ENCODE measurements at regions not wholly inside any gene's neighbourhood (a gene's known extent, or its start where the extent isn't known, plus 50 kb on each side); places are given as distances from the start of the nearest gene placed in this dataset.

GRCh38 chr6:48671505-48671904 lies 560.5 kb upstream of the PTCHD4 start:
- ChIA-PET CTCF (ENCODE audit: low intra/inter-chr PET ratio, low total read pairs) (no interaction called here), POLR2A (no interaction called here)
- TF ChIP-seq SP140L (CRISPR knock-in tag; IDR thresholded peaks at IDR 0.05; ENCODE audit: borderline replicate concordance) = no peak
- TF ChIP-seq ZNF564 (CRISPR knock-in tag; IDR thresholded peaks at IDR 0.05) = no peak
- no peak for TF ChIP-seq TFE3 (CRISPR knock-in tag; IDR thresholded peaks at IDR 0.05)
- TF ChIP-seq TEAD3 (CRISPR knock-in tag; optimal IDR thresholded peaks at IDR 0.05; ENCODE audit: borderline replicate concordance) = no peak
- TF ChIP-seq ZNF292 (CRISPR knock-in tag; IDR thresholded peaks at IDR 0.05; ENCODE audit: borderline replicate concordance, low read depth) = no peak
- no peak for TF ChIP-seq PTBP1 (IDR thresholded peaks at IDR 0.05; ENCODE audit: low read depth, low read length, poor library complexity, severe bottlenecking)
- no peak for TF ChIP-seq GPBP1L1 (CRISPR knock-in tag; IDR thresholded peaks at IDR 0.05)
- no peak for TF ChIP-seq ZSCAN12 (CRISPR knock-in tag; IDR thresholded peaks at IDR 0.05)
- TF ChIP-seq GFI1 (CRISPR knock-in tag; IDR thresholded peaks at IDR 0.05; ENCODE audit: borderline replicate concordance) = no peak
- TF ChIP-seq TBP (CRISPR knock-in tag; IDR thresholded peaks at IDR 0.05) = no peak
- no peak for TF ChIP-seq TOE1 (CRISPR knock-in tag; IDR thresholded peaks at IDR 0.05)
- TF ChIP-seq ZNF691 (CRISPR knock-in tag; IDR thresholded peaks at IDR 0.05; ENCODE audit: borderline replicate concordance, low read depth) = no peak
- TF ChIP-seq KMT2B (CRISPR knock-in tag; IDR thresholded peaks at IDR 0.05) = no peak
- no peak for TF ChIP-seq MTA1 (CRISPR knock-in tag; IDR thresholded peaks at IDR 0.05; ENCODE audit: borderline replicate concordance)
- no peak for TF ChIP-seq ZNF331 (CRISPR knock-in tag; IDR thresholded peaks at IDR 0.05)
- TF ChIP-seq ETV6 (CRISPR knock-in tag; conservative IDR thresholded peaks at IDR 0.05) = no peak
- TF ChIP-seq ZNF644 (CRISPR knock-in tag; IDR thresholded peaks at IDR 0.05; ENCODE audit: low read depth) = no peak
- no peak for TF ChIP-seq ZNF607 (CRISPR knock-in tag; IDR thresholded peaks at IDR 0.05; ENCODE audit: borderline replicate concordance)
- no peaks in the 10 kb centered on the region for H3K4me1 ChIP-seq (ENCODE audit: insufficient read depth, low read length)
- no peaks in the 10 kb centered on the region for H3K79me2 ChIP-seq (ENCODE audit: insufficient read depth, low read length)
- no peaks in the 10 kb centered on the region for H3K9me3 ChIP-seq (ENCODE audit: low read length)
- no peak for ATAC-seq
- no peaks in the 10 kb centered on the region for H3K27me3 ChIP-seq (ENCODE audit: control insufficient read depth in 1 of 2, insufficient read depth in 2 of 2, low read length in 2 of 2)
- no peaks in the 10 kb centered on the region for H3K36me3 ChIP-seq (replicated peaks in 1 of 2; ENCODE audit: control insufficient read depth in 1 of 2, insufficient read depth in 2 of 2, low read length in 2 of 2)
- 0% methylated on average over 1 of the region's 1 CpG for WGBS (ENCODE audit: low lambda C conversion rate)
- H3K4me2 ChIP-seq (ENCODE audit: low read depth, low read length) = no peak overlapping the region
- H4K20me1 ChIP-seq (ENCODE audit: insufficient read depth, low read length) = no peaks in the 10 kb centered on the region
- DNase-seq (ENCODE audit: low spot score) = no peak
- no TSS peak for BruUV-seq (replicated peaks)
- H2AFZ ChIP-seq (ENCODE audit: low read length) = no peak overlapping the region
- no peak overlapping the region for H3K9ac ChIP-seq (ENCODE audit: insufficient read depth, low read depth, low read length)
- in situ Hi-C loops (cut with HindIII; ENCODE audit: extremely low pct_ligation_motif_present, low pct_unique_long_range_greater_than_20kb) = no loop called here
- intact Hi-C loops (cut with micrococcal nuclease; ENCODE audit: unreplicated experiment) = no loop called here
- FAIRE-seq = no peak
- H3K27ac ChIP-seq (ENCODE audit: extremely low read length, insufficient read depth, low read length) = no peak overlapping the region
- H3K4me3 ChIP-seq (replicated peaks in 1 of 3; ENCODE audit: insufficient read depth in 1 of 3, low read depth in 2 of 3, low read length in 3 of 3) = no peak overlapping the region
